HG03064 (cell line): ENCODE measurements at regions not wholly inside any gene's neighbourhood (a gene's known extent, or its start where the extent isn't known, plus 50 kb on each side); places are given as distances from the start of the nearest gene placed in this dataset.

Source experiments
- ATAC-seq: cut with Tn5 transposase; IDR thresholded peaks from one replicate; pipeline ENCODE4 v1.9.1; 2021; ENCODE audit warnings: low read depth; ENCODE audit not compliant: unreplicated experiment

GRCh38 chr9:1320607-1321195, 270.5 kb downstream of the DMRT2 start:
- ATAC-seq, result no peak

GRCh38 chr9:1327467-1327866, 277.3 kb downstream of the DMRT2 start:
- ATAC-seq, result no peak

GRCh38 chr9:1328341-1328740, 278.2 kb downstream of the DMRT2 start:
- no peak for ATAC-seq

GRCh38 chr9:1331546-1332038, 281.4 kb downstream of the DMRT2 start:
- ATAC-seq, result no peak

GRCh38 chr9:1332156-1332555, 282.0 kb downstream of the DMRT2 start:
- no peak for ATAC-seq

GRCh38 chr9:1335174-1335573, 285.0 kb downstream of the DMRT2 start:
- no peak for ATAC-seq

- ATAC-seq, result no peak
Measured at GRCh38 chr9:1337169-1337568, 287.0 kb downstream of the DMRT2 start.

GRCh38 chr9:1340390-1340789, 290.2 kb downstream of the DMRT2 start:
- no peak for ATAC-seq

- no peak for ATAC-seq
Measured at GRCh38 chr9:1353291-1353690, 303.1 kb downstream of the DMRT2 start.

GRCh38 chr9:1354086-1354485, 303.9 kb downstream of the DMRT2 start:
- no peak for ATAC-seq

- no peak for ATAC-seq
Measured at GRCh38 chr9:1354606-1355005, 304.4 kb downstream of the DMRT2 start.

GRCh38 chr9:1355656-1356055, 305.5 kb downstream of the DMRT2 start:
- no peak for ATAC-seq

GRCh38 chr9:1362845-1363244, 312.7 kb downstream of the DMRT2 start:
- ATAC-seq, result no peak

GRCh38 chr9:1366276-1366675, 316.1 kb downstream of the DMRT2 start:
- no peak for ATAC-seq

- no peak for ATAC-seq
Measured at GRCh38 chr9:1369297-1369696, 319.1 kb downstream of the DMRT2 start.

- ATAC-seq, result no peak
Measured at GRCh38 chr9:1373445-1373844, 323.3 kb downstream of the DMRT2 start.

GRCh38 chr9:1383899-1384455, 333.8 kb downstream of the DMRT2 start:
- ATAC-seq, result no peak

GRCh38 chr9:1384816-1385215, 334.7 kb downstream of the DMRT2 start:
- ATAC-seq, result no peak

GRCh38 chr9:1386420-1386819, 336.3 kb downstream of the DMRT2 start:
- ATAC-seq, result no peak

- no peak for ATAC-seq
Measured at GRCh38 chr9:1388216-1388615, 338.1 kb downstream of the DMRT2 start.

- no peak for ATAC-seq
Measured at GRCh38 chr9:1400983-1401382, 350.8 kb downstream of the DMRT2 start.

GRCh38 chr9:1404940-1405339, 354.8 kb downstream of the DMRT2 start:
- no peak for ATAC-seq

- no peak for ATAC-seq
Measured at GRCh38 chr9:1411826-1412225, 361.7 kb downstream of the DMRT2 start.
